EL (cell line): ENCODE measurements at regions not wholly inside any gene's neighbourhood (a gene's known extent, or its start where the extent isn't known, plus 50 kb on each side); places are given as distances from the start of the nearest gene placed in this dataset.
"Not testable (repeated sequence)": the region's sequence is repeated elsewhere in the genome, so short reads cannot be mapped to it uniquely, and the experiment has no call there.

Source experiments
- DNase-seq: peaks from one replicate; pipeline ENCODE4 v3.0.0-alpha.2; 2016

- DNase-seq, result no peak
Measured at GRCh38 chr4:108453366-108453765, 167.0 kb upstream of the RPL34 start.

- no peak for DNase-seq
Measured at GRCh38 chr4:108450236-108450898, 170.0 kb upstream of the RPL34 start.

GRCh38 chr4:108449129-108449528, 171.2 kb upstream of the RPL34 start:
- no peak for DNase-seq

DNA sequence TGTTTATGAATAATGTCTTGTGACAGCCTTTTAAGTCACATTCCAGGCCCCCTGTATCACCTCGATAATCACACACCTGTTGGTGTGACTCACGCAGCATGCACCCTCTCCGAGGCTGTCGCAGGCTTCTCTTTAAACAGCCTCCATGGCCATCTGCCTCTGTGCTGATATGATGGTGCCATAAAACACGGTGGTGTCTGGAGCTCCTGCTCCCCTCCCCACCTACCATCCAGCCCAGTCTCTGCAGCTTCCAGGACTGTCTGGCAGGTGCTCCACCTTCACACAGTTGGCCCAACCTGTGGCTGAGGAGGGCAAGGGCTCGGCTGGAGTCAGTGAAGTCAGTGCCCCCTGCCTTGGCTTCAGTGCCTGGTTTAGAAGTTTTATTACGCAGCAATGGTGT, 173.8 kb upstream of the RPL34 start:
- no peak for DNase-seq

DNA sequence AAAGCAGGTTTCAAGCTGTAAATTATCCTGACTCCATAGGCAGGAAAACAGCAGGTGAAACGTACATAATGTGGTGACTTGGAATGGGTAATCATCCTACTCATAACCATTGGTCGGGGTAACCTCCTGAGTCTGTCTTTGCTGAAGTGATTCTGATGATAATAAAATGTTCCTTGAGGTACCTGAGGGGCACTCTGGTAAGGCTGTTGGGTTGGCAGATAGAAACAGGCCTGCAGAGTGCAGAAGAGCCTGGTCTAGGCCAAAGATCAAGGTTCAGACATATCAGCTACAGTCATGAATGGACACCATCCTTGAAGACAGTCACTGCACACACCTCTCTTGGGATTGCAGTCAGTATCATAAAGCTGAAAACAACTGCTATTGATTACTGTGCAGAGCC, 174.7 kb upstream of the RPL34 start:
- DNase-seq, result no peak

DNA sequence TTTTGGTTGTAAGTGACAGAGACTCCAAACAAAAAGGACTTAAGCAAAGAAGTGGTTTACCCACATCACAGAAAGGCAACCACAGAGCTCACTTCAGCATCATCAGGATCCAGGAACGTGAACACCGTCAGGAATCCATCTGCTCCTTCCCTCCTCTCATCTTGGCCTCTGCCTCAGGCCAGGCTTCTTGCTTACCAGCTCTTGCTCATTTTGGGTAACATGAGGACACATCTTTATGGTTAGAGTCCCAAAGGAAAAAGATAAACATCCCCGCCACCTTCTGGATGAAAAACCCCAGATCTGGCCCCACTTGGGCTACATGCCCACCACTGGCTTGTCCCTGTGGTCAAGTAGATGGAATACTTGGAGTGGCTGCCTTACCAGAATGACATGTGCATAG, 176.8 kb upstream of the RPL34 start:
- no peak for DNase-seq

- peak; percentile 55 for DNase-seq
Measured at GRCh38 chr4:108433832-108434231, 186.5 kb upstream of the RPL34 start.

GRCh38 chr4:108433394-108433793, 187.0 kb upstream of the RPL34 start:
- not testable (repeated sequence) for DNase-seq

DNA sequence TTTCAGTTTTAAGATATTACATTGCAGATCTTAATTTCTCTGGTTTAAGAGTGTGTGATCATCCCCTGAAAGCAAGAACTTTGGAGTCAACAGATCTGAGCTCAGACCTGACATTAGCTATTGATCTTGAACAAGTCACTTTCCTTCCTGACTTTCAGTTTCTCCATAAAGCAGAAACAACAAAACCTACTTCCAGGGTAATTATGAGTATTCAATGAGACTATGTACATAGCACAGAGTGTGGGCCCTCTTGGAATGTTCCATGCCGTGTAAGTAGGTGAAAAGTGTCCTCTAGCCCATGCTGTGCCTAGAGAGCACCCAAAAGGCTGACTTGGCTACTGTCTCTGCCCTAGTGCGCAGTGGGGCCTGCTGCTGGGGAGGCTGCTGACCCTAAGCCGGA, 188.0 kb upstream of the RPL34 start:
- no peak for DNase-seq

DNA sequence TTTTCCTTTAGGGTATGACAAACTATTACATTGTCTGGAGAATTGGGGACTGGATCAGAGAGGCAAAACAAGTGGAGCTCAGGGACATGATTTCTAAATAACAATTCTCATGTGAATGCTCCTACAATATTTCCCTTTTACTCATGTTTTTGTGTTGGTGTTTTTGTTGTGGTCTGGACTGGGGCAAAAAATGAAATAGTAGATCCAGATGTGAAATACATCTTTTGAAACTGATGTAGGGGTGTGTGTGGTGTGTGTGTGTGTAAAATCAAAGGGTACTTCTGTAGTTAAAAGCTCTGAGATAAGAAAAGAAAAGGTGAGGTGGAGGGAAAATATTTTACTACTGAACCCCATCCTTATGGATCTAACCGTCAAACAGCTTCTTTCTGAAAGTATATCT, 188.4 kb upstream of the RPL34 start:
- DNase-seq, result no peak

DNA sequence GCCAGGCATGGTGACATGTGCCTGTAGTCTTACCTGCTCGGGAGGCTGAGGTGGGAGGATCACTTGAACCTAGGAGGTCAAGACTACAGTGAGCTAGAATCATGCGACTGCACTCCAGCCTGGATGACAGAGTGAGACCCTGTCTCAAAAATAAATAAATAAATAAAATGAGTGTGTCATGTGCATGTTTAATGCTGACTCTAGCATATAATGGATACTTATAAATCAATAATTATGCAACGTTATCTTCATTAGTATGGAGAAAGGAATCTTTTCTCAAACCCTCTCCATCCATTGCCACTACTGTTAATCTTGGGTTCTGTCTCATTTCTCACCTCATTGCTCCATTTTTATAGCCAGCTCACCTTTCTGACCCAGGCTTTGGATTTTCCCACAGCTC, 189.5 kb upstream of the RPL34 start:
- no peak for DNase-seq

GRCh38 chr4:108429662-108430061, 190.7 kb upstream of the RPL34 start:
- DNase-seq, result no peak

GRCh38 chr4:108428923-108429322, 191.5 kb upstream of the RPL34 start:
- no peak for DNase-seq

GRCh38 chr4:108427946-108428485, 192.4 kb upstream of the RPL34 start:
- DNase-seq, result peak; percentile 14

DNA sequence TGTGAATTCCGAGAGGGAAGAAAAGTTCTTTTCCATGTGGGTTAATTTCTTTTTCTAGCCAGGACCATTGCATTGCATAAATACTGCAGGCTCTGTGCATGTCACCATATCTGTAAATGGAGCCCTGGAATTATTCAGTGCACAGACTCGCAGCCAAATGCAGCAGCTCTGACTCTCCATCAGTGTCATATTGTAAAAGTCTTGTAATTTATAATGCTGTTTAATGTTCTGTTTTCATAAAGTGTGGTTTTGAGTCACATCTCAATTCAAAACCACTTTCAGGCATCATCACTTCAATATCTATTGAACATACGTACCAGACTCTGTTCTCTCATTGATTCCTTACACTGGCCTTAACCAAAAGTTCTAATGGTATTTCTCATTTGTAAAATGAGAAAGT, 193.9 kb upstream of the RPL34 start:
- peak; percentile 44 for DNase-seq

DNA sequence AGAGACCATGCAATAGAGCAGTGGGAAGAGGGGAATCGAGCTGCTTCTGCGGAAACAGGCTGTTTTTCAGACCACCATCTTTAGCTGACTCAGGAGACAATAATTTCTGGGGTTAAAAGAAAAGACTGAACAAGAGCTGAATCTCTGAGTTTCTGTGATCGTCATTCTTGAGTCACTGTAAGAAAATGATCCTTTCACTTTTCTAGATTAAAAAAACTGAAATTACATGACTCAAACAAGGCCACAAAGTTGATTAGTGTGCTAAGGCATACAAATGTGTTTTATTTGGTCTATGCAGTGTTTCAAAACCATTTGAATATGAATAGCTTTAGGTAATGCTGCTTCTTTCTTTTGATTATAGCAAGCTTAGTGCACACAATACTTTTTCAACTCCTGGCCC, 194.4 kb upstream of the RPL34 start:
- peak; percentile 84 for DNase-seq

DNA sequence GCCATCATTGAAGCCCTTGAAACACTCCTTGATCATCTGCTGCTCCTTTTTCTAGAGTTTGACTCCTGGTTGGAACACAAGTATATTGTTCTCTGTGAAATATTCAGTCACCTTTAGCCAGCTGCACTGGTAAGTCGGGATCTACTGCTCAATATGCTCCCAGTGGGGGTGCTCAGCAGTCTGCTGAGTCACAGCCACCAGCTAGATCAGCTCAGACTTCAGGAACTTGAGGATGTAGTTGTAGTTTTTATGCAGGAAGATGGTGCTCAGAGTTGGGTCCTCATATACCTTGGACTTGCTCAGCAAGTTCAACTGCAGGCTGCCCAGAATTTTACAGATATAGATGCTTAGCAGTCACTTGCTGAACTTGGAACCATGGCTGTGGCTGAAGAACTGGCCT, 202.5 kb upstream of the RPL34 start:
- DNase-seq, result peak; percentile 12

GRCh38 chr4:108416831-108417230, 203.5 kb upstream of the RPL34 start:
- DNase-seq, result no peak

GRCh38 chr4:108415389-108415788, 205.0 kb upstream of the RPL34 start:
- DNase-seq, result no peak

DNA sequence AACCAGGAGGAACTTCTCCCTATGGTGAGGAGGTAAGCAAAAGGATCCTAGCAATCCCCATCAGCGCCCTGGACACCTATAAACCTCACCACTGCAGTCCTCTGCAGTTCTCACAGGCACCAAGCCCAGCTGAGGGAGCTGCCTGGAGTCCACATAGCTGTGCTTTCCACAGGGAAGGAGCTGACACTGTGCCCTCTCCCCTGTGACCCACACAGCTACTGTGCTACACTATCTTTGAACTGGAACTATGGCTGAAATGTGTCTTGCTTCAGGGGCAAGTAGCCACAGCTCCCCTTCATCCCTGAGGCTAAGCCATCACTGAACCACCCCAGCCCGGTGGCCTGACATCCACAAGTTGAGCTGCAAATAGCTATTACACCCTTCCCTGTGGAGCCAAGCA, 208.5 kb upstream of the RPL34 start:
- DNase-seq, result no peak

GRCh38 chr4:108409691-108410090, 210.7 kb upstream of the RPL34 start:
- DNase-seq, result not testable (repeated sequence)

GRCh38 chr4:108405586-108405985, 214.8 kb upstream of the RPL34 start:
- DNase-seq, result no peak

- no peak for DNase-seq
Measured at GRCh38 chr4:108400309-108400708, 220.1 kb upstream of the RPL34 start.

GRCh38 chr4:108399610-108400265, 220.6 kb upstream of the RPL34 start:
- no peak for DNase-seq

DNA sequence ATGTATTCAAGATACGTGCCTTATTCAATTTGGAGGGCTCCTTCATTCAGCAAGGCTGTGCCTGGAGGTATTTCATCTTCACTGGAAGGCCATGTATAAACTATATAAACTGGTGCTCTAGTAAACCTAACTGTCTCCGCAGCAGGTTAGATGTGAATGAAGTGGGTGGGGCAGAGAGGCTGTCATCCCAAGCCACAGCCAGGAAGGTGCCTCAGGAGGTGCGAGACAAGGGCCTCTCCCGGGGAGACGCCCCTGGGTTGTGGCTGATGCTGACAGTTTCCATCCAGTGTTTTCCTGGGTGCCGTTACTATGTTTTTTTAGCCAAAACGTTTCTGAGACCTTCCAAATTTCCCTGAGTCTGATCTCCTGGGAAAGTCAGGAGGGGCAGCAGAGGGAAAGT, 221.5 kb upstream of the RPL34 start:
- DNase-seq, result no peak
